HCT116 (cell line): ENCODE measurements at regions not wholly inside any gene's neighbourhood (a gene's known extent, or its start where the extent isn't known, plus 50 kb on each side); places are given as distances from the start of the nearest gene placed in this dataset.
A peak's percentile ranks its signal among the peaks of the same experiment; 100 is the strongest.

Experiments used
- ATAC-seq: fragments of 200-7000 bp; cut with Tn5 transposase; 2 replicates; pipeline ENCODE4 v1.9.1; 2020; ENCODE audit warnings: mild to moderate bottlenecking, moderate library complexity
- BruUV-seq: library from RNA; stranded (reverse); fragments of 400-500 nt; replicated peaks from 2 replicates; lab custom pipeline; 2021; lab: Mats Ljungman, UMichigan
- CTCF ChIA-PET: fragments of 300-600 bp; sonication (Branson Sonifier 250); formaldehyde crosslinking; loops from one replicate; lab custom pipeline; 2021; ENCODE audit warnings: antibody characterized with exemption; lab: Charles Lee
- POLR2A ChIA-PET: fragments of 300-600, 350-600 bp; sonication (Branson Sonifier 250); formaldehyde crosslinking; loops from one replicate; lab custom pipeline; 2021; ENCODE audit warnings: antibody characterized with exemption; lab: Charles Lee
- RAD21 ChIA-PET, 2 experiments: fragments of 300-600 bp; sonication (Branson Sonifier 250); formaldehyde crosslinking; loops; one replicate each; lab custom pipeline; 2023; ENCODE audit warnings: low total read pairs in 2 of 2; ENCODE audit not compliant: uncharacterized antibody in 2 of 2, unreplicated experiment in 2 of 2, low non-redundant PET in 1 of 2; lab: Charles Lee
- DNase-seq: peaks from one replicate; pipeline ENCODE4 v3.0.0-alpha.2; 2010; ENCODE audit warnings: low read depth, low spot score
- H2AFZ ChIP-seq: fragments of 200-600 bp; shearing (Covaris generic), sonication (generic); 2 replicates; pipeline ENCODE4 v1.6.1; 2017; ENCODE audit warnings: low read depth, mixed run types, mixed read lengths, antibody characterized with exemption, low read length; ENCODE audit not compliant: poor library complexity, severe bottlenecking
- H3K27ac ChIP-seq: 2 replicates; pipeline ENCODE4 v1.5.1; 2012; ENCODE audit warnings: low read depth, low read length
- H3K27me3 ChIP-seq: fragments of 200-600 bp; sonication (generic); 2 replicates; pipeline ENCODE4 v1.6.1; 2016; ENCODE audit warnings: mixed run types, low read length, mixed read lengths; ENCODE audit not compliant: insufficient read depth
- H3K36me3 ChIP-seq, 2 experiments: fragments of 200-500 bp in 1 of 2; fragments of 200-600 bp in 1 of 2; sonication (Bioruptor generic) in 1 of 2; sonication (generic) in 1 of 2; 2 replicates each; pipeline versions ENCODE4 v1.5.1 to v1.6.1; 2014 to 2016; ENCODE audit warnings: low read length in 2 of 2, inconsistent platforms in 1 of 2, mixed read lengths in 1 of 2, mixed run types in 1 of 2; ENCODE audit not compliant: insufficient read depth in 2 of 2, control insufficient read depth in 1 of 2
- H3K4me1 ChIP-seq, 2 experiments: fragments of 200-600 bp in 1 of 2; sonication (generic) in 1 of 2; 2 replicates each; pipeline versions ENCODE4 v1.5.1 to v1.6.1; 2012 to 2017; ENCODE audit warnings: low read length in 2 of 2, inconsistent platforms in 1 of 2, mild to moderate bottlenecking in 1 of 2, mixed read lengths in 1 of 2, mixed run types in 1 of 2, moderate library complexity in 1 of 2; ENCODE audit not compliant: insufficient read depth in 2 of 2, control insufficient read depth in 1 of 2
- H3K4me2 ChIP-seq: fragments of 200-600 bp; sonication (generic); 2 replicates; pipeline ENCODE4 v1.6.1; 2017; ENCODE audit warnings: mixed run types, low read length, mixed read lengths
- H3K4me3 ChIP-seq, 2 experiments: fragments of 200-600 bp in 1 of 2; sonication (generic) in 1 of 2; replicated peaks in 1 of 2; 2 replicates each; pipeline ENCODE4 v1.5.1; 2011 to 2016; ENCODE audit warnings: low read length in 2 of 2, control low read depth in 1 of 2, low read depth in 1 of 2, mild to moderate bottlenecking in 1 of 2, mixed read lengths in 1 of 2, mixed run types in 1 of 2
- H3K79me2 ChIP-seq: fragments of 200-600 bp; sonication (generic); 2 replicates; pipeline ENCODE4 v1.6.1; 2017; ENCODE audit warnings: mild to moderate bottlenecking, mixed run types, low read length, moderate library complexity, mixed read lengths; ENCODE audit not compliant: insufficient read depth
- H3K9ac ChIP-seq: fragments of 200-600 bp; sonication (generic); 2 replicates; pipeline ENCODE4 v1.6.1; 2016; ENCODE audit warnings: low read length, mixed read lengths
- H3K9me2 ChIP-seq: fragments of 200-600 bp; sonication (generic), shearing (Covaris generic); 2 replicates; pipeline ENCODE4 v1.6.1; 2017; ENCODE audit warnings: mixed run types, mild to moderate bottlenecking, moderate library complexity; ENCODE audit not compliant: insufficient read depth
- H3K9me3 ChIP-seq, 2 experiments: fragments of 200-500 bp in 1 of 2; fragments of 200-600 bp in 1 of 2; sonication (Bioruptor generic) in 1 of 2; sonication (generic) in 1 of 2; 2 replicates each; pipeline ENCODE4 v1.6.1; 2014 to 2017; ENCODE audit warnings: low read length in 2 of 2, mixed read lengths in 2 of 2, inconsistent platforms in 1 of 2, low read depth in 1 of 2, mild to moderate bottlenecking in 1 of 2, mixed run types in 1 of 2, moderate library complexity in 1 of 2; ENCODE audit not compliant: control insufficient read depth in 1 of 2, insufficient read depth in 1 of 2
- H4K20me1 ChIP-seq: fragments of 200-600 bp; sonication (generic), shearing (Covaris generic); 2 replicates; pipeline ENCODE4 v1.6.1; 2017; ENCODE audit warnings: mixed run types, mild to moderate bottlenecking, moderate library complexity; ENCODE audit not compliant: insufficient read depth
- CBX3 ChIP-seq: IDR thresholded peaks from 2 replicates; pipeline ENCODE4 v1.6.1; 2012; ENCODE audit warnings: low read depth
- CEBPB ChIP-seq: IDR thresholded peaks from 2 replicates; pipeline ENCODE4 v1.6.1; 2012; ENCODE audit warnings: low read depth
- EGR1 ChIP-seq: IDR thresholded peaks from 2 replicates; pipeline ENCODE4 v1.6.1; 2012; ENCODE audit warnings: low read depth
- EZH2 ChIP-seq: fragments of 200-600 bp; sonication (generic); IDR thresholded peaks from 2 replicates; pipeline ENCODE4 v1.6.1; 2017; ENCODE audit warnings: antibody characterized with exemption, mixed run types
- EZH2phosphoT487 ChIP-seq: fragments of 200-600 bp; IDR thresholded peaks from 2 replicates; pipeline ENCODE4 v1.6.1; 2018; ENCODE audit warnings: antibody characterized with exemption, borderline replicate concordance
- FOSL1 ChIP-seq: IDR thresholded peaks from 2 replicates; pipeline ENCODE4 v1.6.1; 2012; ENCODE audit warnings: low read depth
- JUND ChIP-seq: IDR thresholded peaks from 2 replicates; pipeline ENCODE4 v1.6.1; 2012
- MAX ChIP-seq: IDR thresholded peaks from 2 replicates; pipeline ENCODE4 v1.6.1; 2012
- POLR2A ChIP-seq: IDR thresholded peaks from 2 replicates; pipeline ENCODE4 v1.7.0; 2011; ENCODE audit warnings: borderline replicate concordance; ENCODE audit not compliant: insufficient read depth, insufficient read length; ENCODE audit errors: extremely low read depth
- RAD21 ChIP-seq: IDR thresholded peaks from 2 replicates; pipeline ENCODE4 v1.6.1; 2012; ENCODE audit warnings: low read depth, mild to moderate bottlenecking
- SIN3A ChIP-seq: IDR thresholded peaks from 2 replicates; pipeline ENCODE4 v1.6.1; 2012; ENCODE audit warnings: low read depth
- SP1 ChIP-seq: IDR thresholded peaks from 2 replicates; pipeline ENCODE4 v1.6.1; 2012; ENCODE audit warnings: low read depth
- SRF ChIP-seq: IDR thresholded peaks from 2 replicates; pipeline ENCODE4 v1.6.1; 2012; ENCODE audit warnings: low read depth
- TCF7L2 ChIP-seq: IDR thresholded peaks from 2 replicates; pipeline ENCODE4 v1.7.0; 2011; ENCODE audit warnings: borderline replicate concordance, inconsistent platforms; ENCODE audit not compliant: insufficient read depth, insufficient read length; ENCODE audit errors: extremely low read depth
- ZFX ChIP-seq: fragments of 450-650 bp; IDR thresholded peaks from 2 replicates; pipeline ENCODE4 v1.6.1; 2017
- ZNF274 ChIP-seq: fragments of 200-500 bp; sonication (Bioruptor generic); IDR thresholded peaks from 2 replicates; pipeline ENCODE4 v1.6.1; 2014; ENCODE audit warnings: mild to moderate bottlenecking, low read depth, low read length, inconsistent platforms
- intact Hi-C: fragments of 100-400 bp; cut with micrococcal nuclease; formaldehyde crosslinking; loops from 2 replicates; pipeline ENCODE4 v1.10.0; 2022
- TF ChIP-seq, protein P1 (sequence below): IDR thresholded peaks from 2 replicates; pipeline ENCODE4 v1.6.1; 2011; ENCODE audit warnings: mild to moderate bottlenecking, low read length, moderate library complexity; ENCODE audit not compliant: insufficient replicate concordance; ENCODE audit errors: extremely low read depth
- TF ChIP-seq, protein P2 (sequence below): IDR thresholded peaks from 2 replicates; pipeline ENCODE4 v1.6.1; 2012

DNA sequence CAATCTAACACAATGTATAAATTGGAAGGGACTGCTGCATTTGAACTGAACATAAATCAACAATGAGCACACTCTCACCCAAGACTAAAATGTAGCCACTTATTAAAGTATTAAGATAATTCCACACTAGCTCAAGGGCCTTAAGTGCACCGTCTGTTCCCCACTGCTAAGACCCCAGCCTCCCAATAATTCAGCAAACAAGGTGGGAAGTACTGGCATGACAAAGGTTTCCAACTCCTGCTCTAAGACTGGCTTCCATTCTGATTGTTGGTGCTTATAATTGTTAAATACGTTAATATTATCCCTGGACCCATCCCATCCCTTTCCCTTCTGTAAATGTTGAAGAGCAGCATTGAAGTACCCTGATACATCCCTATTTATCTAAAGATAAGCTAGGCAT, 636.7 kb downstream of the NR2F1-AS1 start:
- no peaks in the 10 kb centered on the region for H3K79me2 ChIP-seq
- no peak for DNase-seq
- no peak overlapping the region for H3K9ac ChIP-seq
- H3K4me1 ChIP-seq, result peaks cover 0 to 21% of the 10 kb centered on the region in 2 experiments; a peak in 2 of 4 replicates
- no peaks in the 10 kb centered on the region for H3K36me3 ChIP-seq
- no peak for ATAC-seq
- no peak overlapping the region for H2AFZ ChIP-seq
- no peaks in the 10 kb centered on the region for H3K9me2 ChIP-seq
- H3K4me2 ChIP-seq, result no peak overlapping the region
- RAD21 ChIA-PET, result interaction anchor here in 1 of 2 experiments (0.6 kb wide), 1 partner anchor 1085 kb away, joined by 3 read pairs; no protein-coding TSS in a partner anchor
- H3K27me3 ChIP-seq, result no peaks in the 10 kb centered on the region
- 0 out of 4 replicates have a peak, but pooled peaks cover 0 to 5% of the 10 kb centered on the region in 2 experiments for H3K9me3 ChIP-seq
- intact Hi-C loops, result no loop called here
- POLR2A ChIA-PET, result no interaction called here
- peak overlapping the region; percentile 64 for H3K27ac ChIP-seq
- CTCF ChIA-PET, result no interaction called here
- H4K20me1 ChIP-seq, result no peaks in the 10 kb centered on the region
- TF ChIP-seq FOSL1, result no peak
- TF ChIP-seq RAD21, result no peak
- no peak for TF ChIP-seq SIN3A
- TF ChIP-seq, protein P1, sequence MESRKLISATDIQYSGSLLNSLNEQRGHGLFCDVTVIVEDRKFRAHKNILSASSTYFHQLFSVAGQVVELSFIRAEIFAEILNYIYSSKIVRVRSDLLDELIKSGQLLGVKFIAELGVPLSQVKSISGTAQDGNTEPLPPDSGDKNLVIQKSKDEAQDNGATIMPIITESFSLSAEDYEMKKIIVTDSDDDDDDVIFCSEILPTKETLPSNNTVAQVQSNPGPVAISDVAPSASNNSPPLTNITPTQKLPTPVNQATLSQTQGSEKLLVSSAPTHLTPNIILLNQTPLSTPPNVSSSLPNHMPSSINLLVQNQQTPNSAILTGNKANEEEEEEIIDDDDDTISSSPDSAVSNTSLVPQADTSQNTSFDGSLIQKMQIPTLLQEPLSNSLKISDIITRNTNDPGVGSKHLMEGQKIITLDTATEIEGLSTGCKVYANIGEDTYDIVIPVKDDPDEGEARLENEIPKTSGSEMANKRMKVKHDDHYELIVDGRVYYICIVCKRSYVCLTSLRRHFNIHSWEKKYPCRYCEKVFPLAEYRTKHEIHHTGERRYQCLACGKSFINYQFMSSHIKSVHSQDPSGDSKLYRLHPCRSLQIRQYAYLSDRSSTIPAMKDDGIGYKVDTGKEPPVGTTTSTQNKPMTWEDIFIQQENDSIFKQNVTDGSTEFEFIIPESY, result no peak
- no peak for TF ChIP-seq CBX3
- no peak for TF ChIP-seq POLR2A
- no peak for TF ChIP-seq SRF
- TF ChIP-seq CEBPB, result no peak
- no peak for TF ChIP-seq MAX
- no peak for TF ChIP-seq ZFX
- TF ChIP-seq ZNF274, result no peak
- TF ChIP-seq JUND, result no peak
- no peak for TF ChIP-seq SP1
- no peak for TF ChIP-seq EGR1
- TF ChIP-seq EZH2phosphoT487, result no peak
- TF ChIP-seq EZH2, result no peak
- TF ChIP-seq, protein P2, sequence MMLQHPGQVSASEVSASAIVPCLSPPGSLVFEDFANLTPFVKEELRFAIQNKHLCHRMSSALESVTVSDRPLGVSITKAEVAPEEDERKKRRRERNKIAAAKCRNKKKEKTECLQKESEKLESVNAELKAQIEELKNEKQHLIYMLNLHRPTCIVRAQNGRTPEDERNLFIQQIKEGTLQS, result no peak
- no peak for TF ChIP-seq TCF7L2
- TF ChIP-seq, all 23 proteins: peak for 0
- BruUV-seq, result no TSS peak
- H3K4me3 ChIP-seq, result no peak overlapping the region
